Activated naive CD8-positive, alpha-beta T cell (primary cell): ENCODE measurements at regions not wholly inside any gene's neighbourhood (a gene's known extent, or its start where the extent isn't known, plus 50 kb on each side); places are given as distances from the start of the nearest gene placed in this dataset.

Experiments
- H3K27ac Mint-ChIP-seq: one replicate; pipeline ENCODE4 v1.8.0; 2021; ENCODE audit warnings: mixed read lengths
- H3K27me3 Mint-ChIP-seq: one replicate; pipeline ENCODE4 v1.8.0; 2021; ENCODE audit warnings: mixed read lengths
- H3K36me3 Mint-ChIP-seq: one replicate; pipeline ENCODE4 v1.8.0; 2021; ENCODE audit warnings: mixed read lengths
- H3K4me1 Mint-ChIP-seq: one replicate; pipeline ENCODE4 v1.8.0; 2021; ENCODE audit warnings: low read depth, mixed read lengths
- H3K4me3 Mint-ChIP-seq: one replicate; pipeline ENCODE4 v1.8.0; 2021; ENCODE audit warnings: mild to moderate bottlenecking, mixed read lengths
- H3K9me3 Mint-ChIP-seq: one replicate; pipeline ENCODE4 v1.8.0; 2021; ENCODE audit warnings: low read depth, mixed read lengths

DNA sequence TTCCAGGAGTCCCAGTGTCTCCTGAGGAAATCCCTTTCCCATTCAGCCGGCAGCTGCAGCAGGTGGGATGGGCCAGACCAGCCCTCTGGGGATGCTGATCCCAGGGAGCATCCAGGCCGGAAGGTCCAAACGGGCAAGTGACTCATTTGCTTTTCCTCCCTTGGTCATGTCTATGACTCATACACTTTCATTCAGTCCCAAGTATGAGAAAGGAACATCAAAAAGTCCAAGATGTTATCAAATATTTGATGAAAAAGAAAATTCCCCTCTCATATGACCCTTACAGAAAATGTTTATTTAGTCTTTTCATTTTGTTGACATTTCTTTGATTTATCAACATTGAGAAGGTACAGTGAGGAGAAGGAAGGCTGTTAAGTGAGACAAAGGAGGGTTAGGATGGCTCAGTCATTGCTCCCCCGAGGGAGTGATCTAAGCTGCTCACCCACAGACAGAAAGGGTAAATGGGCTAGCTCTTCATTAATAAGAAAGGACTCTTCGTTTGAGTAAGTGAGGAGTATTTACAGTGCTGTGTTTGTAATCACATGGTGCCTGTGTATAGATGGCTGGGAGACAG, 117.6 kb upstream of the ANKRD55 start:
- Mint-ChIP-seq H3K4me1 (peaks cover 29% of the 10 kb centered on the region), H3K9me3 (no peaks in the 10 kb centered on the region), H3K27me3 (no peaks in the 10 kb centered on the region), H3K36me3 (no peaks in the 10 kb centered on the region), H3K27ac (peak overlapping the region; percentile 73), H3K4me3 (no peak overlapping the region)

DNA sequence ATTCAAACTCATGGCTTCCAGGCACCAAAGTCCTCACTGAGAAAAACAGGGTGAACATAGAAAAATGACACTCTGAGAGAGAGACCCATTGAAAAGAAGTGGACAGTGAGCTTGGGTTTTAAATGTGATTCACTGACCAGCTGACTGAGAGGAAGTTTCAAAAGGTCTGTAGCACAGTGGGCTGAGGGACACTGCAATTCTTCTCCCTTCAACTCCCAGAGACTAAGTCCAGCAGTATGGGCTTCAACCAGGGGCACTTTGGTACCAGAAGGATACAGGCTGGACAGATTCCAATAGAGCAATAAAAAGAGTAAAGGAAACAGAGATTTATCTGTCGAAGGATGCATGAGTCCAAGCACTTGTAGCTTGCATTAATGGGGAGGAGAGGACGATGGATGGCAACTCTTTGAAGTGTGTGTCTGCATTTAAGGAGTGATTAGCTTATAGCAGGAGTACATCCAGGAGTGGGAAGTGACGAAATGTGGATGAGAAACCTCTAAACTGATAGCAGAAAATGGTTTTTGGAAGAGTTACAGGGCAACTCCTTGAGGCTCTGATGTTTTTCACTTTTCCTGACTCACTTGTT, 117.0 kb upstream of the ANKRD55 start:
- Mint-ChIP-seq H3K4me3 (no peak overlapping the region), H3K27me3 (no peaks in the 10 kb centered on the region), H3K27ac (no peak overlapping the region)

DNA sequence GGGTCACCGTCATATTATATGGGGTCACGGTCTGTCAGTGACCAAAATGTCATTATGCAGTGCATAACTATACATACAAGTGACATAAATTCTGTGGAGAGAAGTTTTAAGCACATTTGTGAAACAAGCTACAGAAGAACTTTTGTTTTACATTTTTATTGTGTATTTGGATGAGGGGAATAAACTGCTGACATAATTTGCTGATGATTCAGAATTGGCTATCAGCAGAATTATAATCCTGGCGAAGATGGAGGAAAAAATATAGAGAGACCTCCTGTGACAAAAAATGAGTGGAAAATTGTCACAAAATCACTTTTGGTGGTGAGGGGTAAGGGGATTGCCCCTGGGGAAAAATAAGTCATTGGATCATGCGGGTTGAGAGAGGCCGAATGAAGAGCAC, 116.3 kb upstream of the ANKRD55 start:
- Mint-ChIP-seq H3K4me3 (no peak overlapping the region), H3K4me1 (peaks cover 29% of the 10 kb centered on the region)

More for the DNA sequence above, 117.0 kb upstream of the ANKRD55 start:
- no peaks in the 10 kb centered on the region for H3K36me3 Mint-ChIP-seq
- no peaks in the 10 kb centered on the region for H3K9me3 Mint-ChIP-seq
- peaks cover 29% of the 10 kb centered on the region for H3K4me1 Mint-ChIP-seq

GRCh38 chr5:56346741-56347535, 113.8 kb upstream of the ANKRD55 start:
- Mint-ChIP-seq H3K36me3 (peaks cover 3% of the 10 kb centered on the region), H3K4me3 (no peak overlapping the region), H3K27ac (no peak overlapping the region), H3K4me1 (peaks cover 20% of the 10 kb centered on the region), H3K27me3 (no peaks in the 10 kb centered on the region), H3K9me3 (no peaks in the 10 kb centered on the region)

More for the DNA sequence above, 116.3 kb upstream of the ANKRD55 start:
- Mint-ChIP-seq H3K27ac (no peak overlapping the region), H3K36me3 (no peaks in the 10 kb centered on the region), H3K27me3 (no peaks in the 10 kb centered on the region), H3K9me3 (no peaks in the 10 kb centered on the region)

GRCh38 chr5:56346044-56346710, 113.0 kb upstream of the ANKRD55 start:
- Mint-ChIP-seq H3K4me1 (peaks cover 18% of the 10 kb centered on the region), H3K27me3 (no peaks in the 10 kb centered on the region), H3K4me3 (no peak overlapping the region), H3K27ac (no peak overlapping the region), H3K9me3 (no peaks in the 10 kb centered on the region), H3K36me3 (peaks cover 5% of the 10 kb centered on the region)

DNA sequence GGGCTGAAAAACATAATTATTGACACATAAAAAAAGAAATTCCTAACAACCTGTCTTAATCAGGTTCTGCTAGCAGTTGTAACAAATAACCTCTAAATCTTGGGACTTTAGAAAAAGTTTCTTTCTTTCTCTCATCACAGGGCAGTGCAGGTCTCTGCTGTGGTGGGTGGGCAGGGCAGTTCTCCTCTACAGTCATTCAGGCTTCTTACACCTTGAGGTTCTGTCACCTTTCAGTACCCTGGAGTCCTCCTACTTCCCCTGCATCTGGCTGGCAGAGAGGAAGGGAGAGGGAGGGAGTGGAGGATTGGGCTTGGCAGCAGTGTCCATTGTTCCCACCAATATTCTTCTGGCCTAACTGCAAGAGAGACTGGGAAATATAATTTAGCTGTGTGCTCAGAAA, 112.2 kb upstream of the ANKRD55 start:
- no peaks in the 10 kb centered on the region for H3K9me3 Mint-ChIP-seq
- no peak overlapping the region for H3K4me3 Mint-ChIP-seq
- peaks cover 6% of the 10 kb centered on the region for H3K36me3 Mint-ChIP-seq
- H3K27me3 Mint-ChIP-seq = no peaks in the 10 kb centered on the region
- peaks cover 11% of the 10 kb centered on the region for H3K4me1 Mint-ChIP-seq
- no peak overlapping the region for H3K27ac Mint-ChIP-seq

DNA sequence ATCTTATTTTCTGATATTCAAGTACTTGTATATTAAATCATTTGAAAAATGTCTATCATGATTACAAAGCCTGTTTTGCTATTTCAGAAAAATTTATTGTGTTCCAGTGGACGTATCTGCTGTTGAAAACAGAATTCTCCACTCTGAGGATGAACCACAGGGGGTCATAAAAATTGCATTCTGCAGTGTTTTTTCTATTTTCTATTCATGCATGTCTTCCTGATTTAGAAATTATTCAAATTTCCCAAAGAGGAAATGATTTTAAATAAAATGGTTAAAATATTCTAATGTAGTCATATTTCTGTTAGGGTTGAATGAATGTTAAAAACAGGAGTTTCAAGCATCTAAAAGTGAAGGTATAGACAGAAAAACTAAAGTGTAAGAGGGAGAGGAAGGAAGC, 111.5 kb upstream of the ANKRD55 start:
- H3K27ac Mint-ChIP-seq = no peak overlapping the region
- peaks cover 7% of the 10 kb centered on the region for H3K36me3 Mint-ChIP-seq

GRCh38 chr5:56343988-56344387, 110.9 kb upstream of the ANKRD55 start:
- Mint-ChIP-seq H3K27ac (no peak overlapping the region), H3K36me3 (peaks cover 7% of the 10 kb centered on the region), H3K4me1 (peaks cover 6% of the 10 kb centered on the region), H3K9me3 (peaks cover 6% of the 10 kb centered on the region), H3K27me3 (no peaks in the 10 kb centered on the region), H3K4me3 (no peak overlapping the region)

More for the DNA sequence above, 111.5 kb upstream of the ANKRD55 start:
- H3K4me1 Mint-ChIP-seq = peaks cover 8% of the 10 kb centered on the region
- H3K27me3 Mint-ChIP-seq = no peaks in the 10 kb centered on the region
- no peak overlapping the region for H3K4me3 Mint-ChIP-seq
- peaks cover 4% of the 10 kb centered on the region for H3K9me3 Mint-ChIP-seq

DNA sequence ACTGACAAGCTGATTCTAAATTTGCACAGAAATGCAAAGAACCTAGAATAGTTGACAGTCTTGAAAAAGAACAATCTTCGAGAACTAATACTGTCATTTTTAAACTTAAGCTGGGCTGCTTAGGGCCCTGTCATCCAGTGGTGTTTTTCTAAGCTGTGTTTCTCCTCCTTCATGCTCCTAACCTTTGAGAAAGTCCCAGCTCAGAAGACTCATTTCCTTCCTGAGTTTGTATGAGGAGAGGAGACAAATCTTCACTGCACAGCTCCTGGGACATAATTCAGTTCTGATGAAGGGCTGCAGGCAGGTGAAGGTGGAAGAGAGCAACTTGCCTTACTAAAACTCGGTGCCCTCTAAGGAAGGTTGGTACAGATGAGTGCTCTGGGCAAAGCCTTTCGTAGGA, 109.5 kb upstream of the ANKRD55 start:
- no peaks in the 10 kb centered on the region for H3K27me3 Mint-ChIP-seq
- H3K9me3 Mint-ChIP-seq = peaks cover 6% of the 10 kb centered on the region
- no peak overlapping the region for H3K4me3 Mint-ChIP-seq
- no peak overlapping the region for H3K27ac Mint-ChIP-seq
- peaks cover 7% of the 10 kb centered on the region for H3K36me3 Mint-ChIP-seq
- H3K4me1 Mint-ChIP-seq = peaks cover 6% of the 10 kb centered on the region

DNA sequence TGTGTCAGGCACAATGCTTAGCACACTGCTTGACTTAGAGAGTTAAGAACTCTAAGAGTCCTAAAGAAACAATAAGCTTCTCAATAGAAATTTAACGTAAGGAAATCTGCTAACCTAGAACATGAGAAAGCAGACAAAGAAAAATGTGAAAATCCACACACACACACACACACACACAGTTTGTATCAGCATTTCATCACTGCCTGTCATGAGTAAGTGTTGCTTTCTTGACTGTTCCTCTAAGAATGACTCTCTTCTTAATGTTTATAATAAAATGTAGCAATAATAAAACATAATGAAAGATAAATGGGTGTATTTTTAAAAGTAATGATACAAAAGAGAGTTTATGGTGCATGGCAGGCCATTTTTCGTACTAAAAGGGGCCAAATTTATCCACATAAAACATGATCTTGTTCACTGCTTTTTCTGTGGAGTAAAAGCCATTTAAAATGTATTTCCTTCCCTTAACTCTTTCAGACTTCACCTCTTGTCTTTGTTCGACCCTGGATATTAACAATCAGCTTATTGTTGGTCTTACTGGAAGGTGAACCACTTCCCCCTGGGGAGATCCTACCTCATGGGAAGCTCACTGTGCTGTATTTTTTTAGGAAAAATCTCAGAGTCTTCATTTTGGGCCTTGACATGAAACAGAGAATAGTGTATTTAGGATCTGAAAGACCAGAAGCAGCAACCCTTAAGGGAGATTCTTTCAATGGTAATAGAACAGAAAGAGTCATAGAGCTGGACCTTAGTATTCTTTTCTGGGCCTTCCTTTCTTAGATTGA, 107.3 kb upstream of the ANKRD55 start:
- Mint-ChIP-seq H3K27me3 (no peaks in the 10 kb centered on the region), H3K27ac (no peak overlapping the region), H3K9me3 (peaks cover 13% of the 10 kb centered on the region), H3K4me3 (no peak overlapping the region), H3K36me3 (peaks cover 15% of the 10 kb centered on the region), H3K4me1 (peaks cover 6% of the 10 kb centered on the region)

- peaks cover 6% of the 10 kb centered on the region for H3K4me1 Mint-ChIP-seq
- no peak overlapping the region for H3K4me3 Mint-ChIP-seq
- H3K27ac Mint-ChIP-seq = no peak overlapping the region
- peaks cover 18% of the 10 kb centered on the region for H3K36me3 Mint-ChIP-seq
- peaks cover 15% of the 10 kb centered on the region for H3K9me3 Mint-ChIP-seq
- H3K27me3 Mint-ChIP-seq = no peaks in the 10 kb centered on the region
Measured at GRCh38 chr5:56339732-56340131, 106.6 kb upstream of the ANKRD55 start.

DNA sequence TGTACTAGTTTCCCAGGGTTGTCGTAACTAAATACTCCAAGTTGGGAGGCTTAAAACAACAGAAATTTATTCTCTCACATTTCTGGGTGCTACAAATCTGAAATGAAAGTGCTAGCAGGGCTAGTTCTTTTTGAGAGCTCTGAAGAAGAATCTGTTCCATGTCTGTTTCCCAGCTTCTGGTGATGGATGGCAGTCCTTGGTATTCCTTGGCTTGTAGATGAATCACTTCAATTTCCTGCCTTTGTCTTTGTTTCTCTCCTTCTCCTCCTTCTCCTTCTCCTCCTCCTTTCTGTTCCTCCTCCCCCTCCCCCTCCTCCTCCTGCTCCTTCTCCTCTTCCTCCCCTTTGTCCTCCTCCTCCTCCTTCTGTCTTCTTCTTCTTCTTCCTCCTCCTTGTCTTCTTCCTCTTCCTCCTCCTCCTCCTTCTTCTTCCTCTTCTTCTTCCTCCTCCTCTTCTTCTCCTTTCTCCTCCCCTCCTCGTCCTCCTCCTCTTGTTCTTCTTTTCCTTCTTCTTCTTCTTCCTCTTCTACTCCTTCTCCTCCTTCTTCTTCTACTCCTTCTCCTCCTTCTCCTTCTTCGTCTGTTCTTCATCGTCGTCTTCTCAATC, 104.7 kb upstream of the ANKRD55 start:
- peaks cover 3% of the 10 kb centered on the region for H3K4me1 Mint-ChIP-seq
- no peaks in the 10 kb centered on the region for H3K27me3 Mint-ChIP-seq
- H3K4me3 Mint-ChIP-seq = no peak overlapping the region
- H3K9me3 Mint-ChIP-seq = peaks cover 18% of the 10 kb centered on the region
- H3K27ac Mint-ChIP-seq = no peak overlapping the region
- peaks cover 20% of the 10 kb centered on the region for H3K36me3 Mint-ChIP-seq

GRCh38 chr5:56335212-56335611, 102.1 kb upstream of the ANKRD55 start:
- H3K27ac Mint-ChIP-seq = no peak overlapping the region
- H3K36me3 Mint-ChIP-seq = peaks cover 17% of the 10 kb centered on the region
- no peaks in the 10 kb centered on the region for H3K27me3 Mint-ChIP-seq
- H3K4me3 Mint-ChIP-seq = no peak overlapping the region
- peaks cover 18% of the 10 kb centered on the region for H3K9me3 Mint-ChIP-seq
- peaks cover 18% of the 10 kb centered on the region for H3K4me1 Mint-ChIP-seq

DNA sequence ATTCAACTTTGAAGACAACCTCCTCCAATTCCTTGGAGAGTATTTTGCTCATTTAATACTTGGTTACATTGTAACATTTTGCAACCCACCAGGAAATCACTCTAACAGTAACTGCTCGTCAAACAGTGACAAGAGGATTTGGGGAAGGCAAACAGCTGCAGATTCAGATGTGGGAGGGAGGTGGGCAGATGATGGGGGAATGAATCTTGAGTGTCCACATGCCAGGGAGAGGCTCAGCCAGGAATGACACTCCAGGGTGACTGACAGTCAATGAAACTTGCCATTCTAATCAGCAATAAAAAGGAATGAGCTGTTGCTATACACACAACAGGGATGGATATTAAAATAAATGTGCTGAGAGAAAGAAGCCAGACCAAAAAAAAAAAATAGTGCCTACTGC, 97.7 kb upstream of the ANKRD55 start:
- no peak overlapping the region for H3K4me3 Mint-ChIP-seq
- peaks cover 8% of the 10 kb centered on the region for H3K9me3 Mint-ChIP-seq
- peaks cover 61% of the 10 kb centered on the region for H3K4me1 Mint-ChIP-seq
- H3K27me3 Mint-ChIP-seq = no peaks in the 10 kb centered on the region
- H3K36me3 Mint-ChIP-seq = peaks cover 12% of the 10 kb centered on the region
- H3K27ac Mint-ChIP-seq = peak overlapping the region; percentile 99
